K562 (cell line): ENCODE measurements at regions not wholly inside any gene's neighbourhood (a gene's known extent, or its start where the extent isn't known, plus 50 kb on each side); places are given as distances from the start of the nearest gene placed in this dataset.

Source experiments
- ATAC-seq: fragments of 200-7000 bp; cut with Tn5 transposase; 3 replicates; pipeline ENCODE4 v1.9.1; 2020; ENCODE audit warnings: moderate library complexity
- BruUV-seq: library from RNA; stranded (reverse); fragments of 400-500 nt; replicated peaks from 2 replicates; lab custom pipeline; 2021; lab: Mats Ljungman, UMichigan
- CTCF ChIA-PET: fragments of 300-600 bp; formaldehyde crosslinking; extraction: SDS; loops from one replicate; lab custom pipeline; 2021; ENCODE audit warnings: low intra/inter-chr PET ratio; lab: Yijun Ruan, JAX
- POLR2A ChIA-PET: fragments of 300-600, 350-650 bp; sonication (Branson Sonifier 250); formaldehyde crosslinking; extraction: SDS; loops from one replicate; lab custom pipeline; 2021; ENCODE audit warnings: antibody characterized with exemption, inconsistent platforms; lab: Yijun Ruan, JAX
- DNase-seq, 4 experiments: peaks; one replicate each; pipeline versions ENCODE4 v3.0.0 to v3.0.0-alpha.2; 2011 to 2018; ENCODE audit warnings: low spot score in 3 of 4, mixed read lengths in 3 of 4; ENCODE audit errors: extremely low read depth in 1 of 4
- FAIRE-seq: peaks from 2 replicates; lab custom pipeline; 2011; peaks lifted over from hg19 to GRCh38; lab: Jason Lieb, UNC
- H2AFZ ChIP-seq: 2 replicates; pipeline ENCODE4 v1.6.0; 2011; ENCODE audit warnings: low read depth, low read length, control low read depth, inconsistent platforms
- H3K27ac ChIP-seq: fragments of 200-600 bp; 3 replicates; pipeline ENCODE4 v1.8.0; 2011; ENCODE audit warnings: low read depth, mild to moderate bottlenecking, control low read depth, inconsistent platforms, low read length, moderate library complexity, mixed read lengths; ENCODE audit errors: extremely low read depth
- H3K27me3 ChIP-seq, 2 experiments: fragments of 300-600 bp in 1 of 2; 2 replicates in 1 of 2; 3 replicates in 1 of 2; pipeline versions ENCODE4 v1.6.0 to v1.8.0; 2011; ENCODE audit warnings: inconsistent platforms in 2 of 2, low read length in 2 of 2, mild to moderate bottlenecking in 1 of 2, mixed read lengths in 1 of 2, moderate library complexity in 1 of 2; ENCODE audit not compliant: control insufficient read depth in 2 of 2, insufficient read depth in 2 of 2
- H3K36me3 ChIP-seq: fragments of 300-600 bp; 3 replicates; pipeline ENCODE4 v1.8.0; 2011; ENCODE audit warnings: mild to moderate bottlenecking, low read length, inconsistent platforms; ENCODE audit not compliant: control insufficient read depth, insufficient read depth
- H3K4me1 ChIP-seq, 2 experiments: fragments of 200-600 bp in 1 of 2; replicated peaks in 1 of 2; 2 replicates in 1 of 2; 3 replicates in 1 of 2; pipeline versions ENCODE4 v1.5.1 to v1.8.0; 2011; ENCODE audit warnings: inconsistent platforms in 2 of 2, low read length in 2 of 2, mild to moderate bottlenecking in 1 of 2, mixed read lengths in 1 of 2, moderate library complexity in 1 of 2; ENCODE audit not compliant: control insufficient read depth in 2 of 2, insufficient read depth in 2 of 2
- H3K4me2 ChIP-seq: 2 replicates; pipeline ENCODE4 v1.6.1; 2011; ENCODE audit warnings: low read length, control low read depth, inconsistent platforms, mixed read lengths; ENCODE audit not compliant: insufficient read depth
- H3K4me3 ChIP-seq: fragments of 200-600 bp; sonication (generic), shearing (Covaris generic); 2 replicates; pipeline ENCODE4 v1.5.1; 2016; ENCODE audit warnings: control low read depth, inconsistent platforms
- H3K79me2 ChIP-seq: fragments of 200-600 bp; 3 replicates; pipeline ENCODE4 v1.8.0; 2011; ENCODE audit warnings: low read length, inconsistent platforms; ENCODE audit not compliant: control insufficient read depth, insufficient read depth
- H3K9ac ChIP-seq, 2 experiments: 2 replicates each; pipeline versions ENCODE4 v1.6.0 to v1.6.1; 2011; ENCODE audit warnings: low read depth in 2 of 2, low read length in 2 of 2, control low read depth in 1 of 2, inconsistent platforms in 1 of 2, mild to moderate bottlenecking in 1 of 2, mixed read lengths in 1 of 2; ENCODE audit not compliant: insufficient read depth in 1 of 2
- H3K9me1 ChIP-seq: one replicate; pipeline ENCODE4 v1.6.0; 2011; ENCODE audit warnings: inconsistent platforms, mild to moderate bottlenecking, low read length, moderate library complexity; ENCODE audit not compliant: control insufficient read depth, insufficient read depth
- H3K9me3 ChIP-seq: replicated peaks from 2 replicates; pipeline ENCODE4 v1.5.1; 2011; ENCODE audit warnings: low read depth, low read length, inconsistent platforms; ENCODE audit not compliant: control insufficient read depth, insufficient read depth
- H4K20me1 ChIP-seq: replicated peaks from 2 replicates; pipeline ENCODE4 v1.6.1; 2011; ENCODE audit warnings: low read length, inconsistent platforms, mixed read lengths; ENCODE audit not compliant: control insufficient read depth, insufficient read depth
- FOXP1 ChIP-seq: sonication (generic); formaldehyde crosslinking; IDR thresholded peaks from 2 replicates; pipeline ENCODE4 v1.8.0; 2022; ENCODE audit warnings: mild to moderate bottlenecking, missing genetic modification reagents
- MTA1 ChIP-seq: fragments of 450-650 bp; IDR thresholded peaks from 2 replicates; pipeline ENCODE4 v1.6.1; 2017; ENCODE audit warnings: borderline replicate concordance
- NFIX ChIP-seq: fragments of 250-450 bp; sonication (Bioruptor Pico); IDR thresholded peaks from 2 replicates; pipeline ENCODE4 v1.4.0; 2020; ENCODE audit warnings: low read depth, mild to moderate bottlenecking, moderate library complexity
- RBM14 ChIP-seq: fragments of 200-400 bp; formaldehyde crosslinking; IDR thresholded peaks from 2 replicates; pipeline ENCODE4 v1.6.1; 2018; ENCODE audit warnings: low read depth, mild to moderate bottlenecking, low read length, moderate library complexity, borderline replicate concordance; ENCODE audit not compliant: insufficient read depth
- RBM22 ChIP-seq: fragments of 200-400 bp; formaldehyde crosslinking; IDR thresholded peaks from 2 replicates; pipeline ENCODE4 v1.6.1; 2018; ENCODE audit warnings: low read length, low read depth; ENCODE audit not compliant: poor library complexity, severe bottlenecking
- SRF ChIP-seq, 2 experiments: fragments of 250-450, 450-650 bp in 1 of 2; sonication (Bioruptor Pico) in 1 of 2; sonication (generic) in 1 of 2; formaldehyde crosslinking; IDR thresholded peaks; 2 replicates each; pipeline versions ENCODE4 v1.5.0 to v1.5.1; 2020 to 2022; ENCODE audit warnings: mild to moderate bottlenecking in 1 of 2, missing genetic modification reagents in 1 of 2
- SRSF7 ChIP-seq: fragments of 200-400 bp; formaldehyde crosslinking; optimal IDR thresholded peaks from 2 replicates; pipeline ENCODE3; 2017; ENCODE audit warnings: mild to moderate bottlenecking, low read depth, low read length
- ZFX ChIP-seq: sonication (generic); formaldehyde crosslinking; IDR thresholded peaks from 2 replicates; pipeline ENCODE4 v1.8.0; 2022; ENCODE audit warnings: mild to moderate bottlenecking, missing genetic modification reagents, moderate library complexity
- ZNF232 ChIP-seq: sonication (generic); formaldehyde crosslinking; IDR thresholded peaks from 2 replicates; pipeline ENCODE4 v1.8.0; 2022; ENCODE audit warnings: mild to moderate bottlenecking, missing genetic modification reagents
- WGBS: fragments of 100-300 bp; shearing (Covaris generic); methylation state at CpG from one replicate; pipeline ENCODE4 v1.1.6; 2016; ENCODE audit warnings: low coverage, mixed read lengths; ENCODE audit not compliant: insufficient coverage; ENCODE audit errors: missing lambda C conversion rate; 5-methylcytosine and 5-hydroxymethylcytosine counted together
- in situ Hi-C: fragments of 300-500 bp; cut with MboI; formaldehyde crosslinking; loops from 4 replicates; pipeline ENCODE4 v1.15.0; 2018; ENCODE audit warnings: inconsistent platforms, mixed read lengths
- intact Hi-C: fragments of 100-400 bp; cut with micrococcal nuclease; formaldehyde crosslinking; loops from 2 replicates; pipeline ENCODE4 v1.14.2; 2022
- TF ChIP-seq, protein P1 (sequence below): fragments of 450-650 bp; conservative IDR thresholded peaks from 2 replicates; pipeline ENCODE4 v1.6.1; 2016; ENCODE audit warnings: missing genetic modification characterization, low read depth, mild to moderate bottlenecking, control low read depth, missing compliant biosample characterization
- TF ChIP-seq, protein P2 (sequence below): sonication (generic); formaldehyde crosslinking; IDR thresholded peaks from 2 replicates; pipeline ENCODE4 v1.8.0; 2022; ENCODE audit warnings: missing genetic modification reagents, mild to moderate bottlenecking, borderline replicate concordance
- TF ChIP-seq, protein P3 (sequence below): sonication (generic); formaldehyde crosslinking; IDR thresholded peaks from 2 replicates; pipeline ENCODE4 v1.8.0; 2022; ENCODE audit warnings: mild to moderate bottlenecking, missing genetic modification reagents
- TF ChIP-seq, protein P4 (sequence below): fragments of 250-450 bp; sonication (Bioruptor Pico); IDR thresholded peaks from 2 replicates; pipeline ENCODE4 v1.4.0; 2020; ENCODE audit warnings: mild to moderate bottlenecking, moderate library complexity, borderline replicate concordance

DNA sequence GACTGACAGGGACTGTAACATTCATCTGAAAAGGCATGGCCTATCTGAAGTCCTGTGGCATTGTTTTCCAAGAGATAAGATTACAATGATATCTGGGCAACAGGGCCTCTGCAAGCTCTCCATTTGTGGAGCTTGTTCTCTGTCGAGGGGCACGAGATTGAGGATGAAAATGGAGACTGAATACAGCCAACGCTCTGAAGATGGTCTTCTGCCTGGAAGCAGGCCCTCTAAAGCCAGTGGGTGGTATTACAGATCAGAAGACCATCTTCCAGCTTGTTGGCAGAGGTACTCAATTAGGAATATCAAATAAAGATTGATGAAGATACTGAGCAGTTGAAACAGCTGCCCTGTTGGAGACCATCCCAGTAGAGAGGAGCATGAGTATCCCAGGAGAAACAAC lies 288.2 kb downstream of the CENPW start (continued):
- TF ChIP-seq NFIX (CRISPR knock-in tag): no peak
- TF ChIP-seq RBM22: no peak
- TF ChIP-seq, protein P1, sequence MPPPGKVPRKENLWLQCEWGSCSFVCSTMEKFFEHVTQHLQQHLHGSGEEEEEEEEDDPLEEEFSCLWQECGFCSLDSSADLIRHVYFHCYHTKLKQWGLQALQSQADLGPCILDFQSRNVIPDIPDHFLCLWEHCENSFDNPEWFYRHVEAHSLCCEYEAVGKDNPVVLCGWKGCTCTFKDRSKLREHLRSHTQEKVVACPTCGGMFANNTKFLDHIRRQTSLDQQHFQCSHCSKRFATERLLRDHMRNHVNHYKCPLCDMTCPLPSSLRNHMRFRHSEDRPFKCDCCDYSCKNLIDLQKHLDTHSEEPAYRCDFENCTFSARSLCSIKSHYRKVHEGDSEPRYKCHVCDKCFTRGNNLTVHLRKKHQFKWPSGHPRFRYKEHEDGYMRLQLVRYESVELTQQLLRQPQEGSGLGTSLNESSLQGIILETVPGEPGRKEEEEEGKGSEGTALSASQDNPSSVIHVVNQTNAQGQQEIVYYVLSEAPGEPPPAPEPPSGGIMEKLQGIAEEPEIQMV (tag): no peak
- TF ChIP-seq, protein P2, sequence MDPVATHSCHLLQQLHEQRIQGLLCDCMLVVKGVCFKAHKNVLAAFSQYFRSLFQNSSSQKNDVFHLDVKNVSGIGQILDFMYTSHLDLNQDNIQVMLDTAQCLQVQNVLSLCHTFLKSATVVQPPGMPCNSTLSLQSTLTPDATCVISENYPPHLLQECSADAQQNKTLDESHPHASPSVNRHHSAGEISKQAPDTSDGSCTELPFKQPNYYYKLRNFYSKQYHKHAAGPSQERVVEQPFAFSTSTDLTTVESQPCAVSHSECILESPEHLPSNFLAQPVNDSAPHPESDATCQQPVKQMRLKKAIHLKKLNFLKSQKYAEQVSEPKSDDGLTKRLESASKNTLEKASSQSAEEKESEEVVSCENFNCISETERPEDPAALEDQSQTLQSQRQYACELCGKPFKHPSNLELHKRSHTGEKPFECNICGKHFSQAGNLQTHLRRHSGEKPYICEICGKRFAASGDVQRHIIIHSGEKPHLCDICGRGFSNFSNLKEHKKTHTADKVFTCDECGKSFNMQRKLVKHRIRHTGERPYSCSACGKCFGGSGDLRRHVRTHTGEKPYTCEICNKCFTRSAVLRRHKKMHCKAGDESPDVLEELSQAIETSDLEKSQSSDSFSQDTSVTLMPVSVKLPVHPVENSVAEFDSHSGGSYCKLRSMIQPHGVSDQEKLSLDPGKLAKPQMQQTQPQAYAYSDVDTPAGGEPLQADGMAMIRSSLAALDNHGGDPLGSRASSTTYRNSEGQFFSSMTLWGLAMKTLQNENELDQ: no peak

DNA sequence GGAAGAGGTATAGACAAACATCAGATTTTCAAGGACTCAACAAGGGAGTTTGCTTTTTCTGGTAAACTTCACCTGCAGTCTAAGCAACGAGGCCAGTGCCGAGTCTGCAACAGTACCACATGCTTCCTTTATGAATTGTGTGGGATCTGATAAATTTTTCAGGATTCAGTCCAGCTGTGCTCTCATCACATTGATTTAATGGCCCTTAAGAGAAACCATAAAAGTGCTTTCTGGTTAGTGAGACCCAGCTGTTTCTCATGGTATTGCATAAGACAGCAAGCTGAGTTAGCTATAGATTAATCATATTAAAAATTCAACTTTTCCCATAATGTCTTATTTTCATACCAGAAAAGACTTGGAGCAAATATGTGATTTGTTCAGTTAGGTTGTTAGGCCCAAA lies 291.4 kb downstream of the CENPW start:
- H3K27ac ChIP-seq: no peak overlapping the region
- ChIA-PET POLR2A (no interaction called here), CTCF (no interaction called here)
- no peaks in the 10 kb centered on the region for H3K4me1 ChIP-seq
- DNase-seq: no peak
- no TSS peak for BruUV-seq
- in situ Hi-C loops: no loop called here
- no peak overlapping the region for H3K9ac ChIP-seq
- no peaks in the 10 kb centered on the region for H3K79me2 ChIP-seq
- no peak overlapping the region for H2AFZ ChIP-seq
- ATAC-seq: no peak
- no peak overlapping the region for H3K4me3 ChIP-seq
- H3K36me3 ChIP-seq: no peaks in the 10 kb centered on the region
- H3K9me3 ChIP-seq: no peaks in the 10 kb centered on the region
- TF ChIP-seq RBM14 (no peak), ZNF232 (CRISPR knock-in tag) (no peak), SRF (CRISPR knock-in tag; IDR thresholded peaks at IDR 0.05) (no peak), FOXP1 (no peak), SRSF7 (no peak), ZFX (CRISPR knock-in tag) (no peak), MTA1 (no peak)
- TF ChIP-seq, protein P3, sequence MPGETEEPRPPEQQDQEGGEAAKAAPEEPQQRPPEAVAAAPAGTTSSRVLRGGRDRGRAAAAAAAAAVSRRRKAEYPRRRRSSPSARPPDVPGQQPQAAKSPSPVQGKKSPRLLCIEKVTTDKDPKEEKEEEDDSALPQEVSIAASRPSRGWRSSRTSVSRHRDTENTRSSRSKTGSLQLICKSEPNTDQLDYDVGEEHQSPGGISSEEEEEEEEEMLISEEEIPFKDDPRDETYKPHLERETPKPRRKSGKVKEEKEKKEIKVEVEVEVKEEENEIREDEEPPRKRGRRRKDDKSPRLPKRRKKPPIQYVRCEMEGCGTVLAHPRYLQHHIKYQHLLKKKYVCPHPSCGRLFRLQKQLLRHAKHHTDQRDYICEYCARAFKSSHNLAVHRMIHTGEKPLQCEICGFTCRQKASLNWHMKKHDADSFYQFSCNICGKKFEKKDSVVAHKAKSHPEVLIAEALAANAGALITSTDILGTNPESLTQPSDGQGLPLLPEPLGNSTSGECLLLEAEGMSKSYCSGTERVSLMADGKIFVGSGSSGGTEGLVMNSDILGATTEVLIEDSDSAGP: no peak
- TF ChIP-seq, protein P4, sequence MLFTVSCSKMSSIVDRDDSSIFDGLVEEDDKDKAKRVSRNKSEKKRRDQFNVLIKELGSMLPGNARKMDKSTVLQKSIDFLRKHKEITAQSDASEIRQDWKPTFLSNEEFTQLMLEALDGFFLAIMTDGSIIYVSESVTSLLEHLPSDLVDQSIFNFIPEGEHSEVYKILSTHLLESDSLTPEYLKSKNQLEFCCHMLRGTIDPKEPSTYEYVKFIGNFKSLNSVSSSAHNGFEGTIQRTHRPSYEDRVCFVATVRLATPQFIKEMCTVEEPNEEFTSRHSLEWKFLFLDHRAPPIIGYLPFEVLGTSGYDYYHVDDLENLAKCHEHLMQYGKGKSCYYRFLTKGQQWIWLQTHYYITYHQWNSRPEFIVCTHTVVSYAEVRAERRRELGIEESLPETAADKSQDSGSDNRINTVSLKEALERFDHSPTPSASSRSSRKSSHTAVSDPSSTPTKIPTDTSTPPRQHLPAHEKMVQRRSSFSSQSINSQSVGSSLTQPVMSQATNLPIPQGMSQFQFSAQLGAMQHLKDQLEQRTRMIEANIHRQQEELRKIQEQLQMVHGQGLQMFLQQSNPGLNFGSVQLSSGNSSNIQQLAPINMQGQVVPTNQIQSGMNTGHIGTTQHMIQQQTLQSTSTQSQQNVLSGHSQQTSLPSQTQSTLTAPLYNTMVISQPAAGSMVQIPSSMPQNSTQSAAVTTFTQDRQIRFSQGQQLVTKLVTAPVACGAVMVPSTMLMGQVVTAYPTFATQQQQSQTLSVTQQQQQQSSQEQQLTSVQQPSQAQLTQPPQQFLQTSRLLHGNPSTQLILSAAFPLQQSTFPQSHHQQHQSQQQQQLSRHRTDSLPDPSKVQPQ (CRISPR knock-in tag): no peak
- H3K27me3 ChIP-seq: no peaks in the 10 kb centered on the region
- 0% methylated on average over 2 of the region's 2 CpGs for WGBS
- intact Hi-C loops: no loop called here
- H4K20me1 ChIP-seq: no peaks in the 10 kb centered on the region
- FAIRE-seq: no peak
- no peaks in the 10 kb centered on the region for H3K9me1 ChIP-seq
- no peak overlapping the region for H3K4me2 ChIP-seq
